ENCODE measurements at regions not wholly inside any gene's neighbourhood (a gene's known extent, or its start where the extent isn't known, plus 50 kb on each side); places are given as distances from the start of the nearest gene placed in this dataset.

DNA sequence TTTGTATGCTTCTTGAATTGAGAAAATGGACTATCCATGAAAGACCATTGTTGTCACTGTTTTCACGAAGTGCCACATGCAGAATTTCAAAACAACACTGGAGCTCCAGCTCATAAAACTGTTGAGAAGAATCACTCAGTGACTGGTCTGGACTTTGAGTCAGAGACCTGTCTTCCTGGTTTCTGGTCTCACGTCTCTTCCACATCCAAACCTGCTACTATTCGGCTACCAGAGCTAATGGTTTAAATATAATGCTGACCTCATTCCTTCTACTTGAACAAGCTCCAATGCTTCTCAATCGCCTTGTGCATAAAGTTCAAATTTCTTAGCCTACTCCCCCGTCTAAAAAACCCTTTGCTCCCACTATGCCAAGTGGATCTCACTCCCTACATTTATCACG lies 227.9 kb upstream of the NR2F2 start:
- TF ChIP-seq ETV6 (CRISPR knock-in tag; conservative IDR thresholded peaks at IDR 0.05) (no peak), MXI1 (IDR thresholded peaks at IDR 0.05; ENCODE audit: borderline replicate concordance, low read depth, low read length) (no peak), EZH2 (conservative IDR thresholded peaks at IDR 0.05; ENCODE audit: low read depth, low read length) (no peak), REST (IDR thresholded peaks at IDR 0.05; ENCODE audit: borderline replicate concordance in 1 of 2, low read depth in 1 of 2, low read length in 2 of 2) (no peak), TARDBP (CRISPR knock-in tag; IDR thresholded peaks at IDR 0.05) (no peak), KLF16 (CRISPR knock-in tag; IDR thresholded peaks at IDR 0.05) (no peak), ZFX (CRISPR knock-in tag; IDR thresholded peaks at IDR 0.05; ENCODE audit: low read depth) (no peak), TBP (CRISPR knock-in tag; IDR thresholded peaks at IDR 0.05) (no peak), RBM39 (IDR thresholded peaks at IDR 0.05; ENCODE audit: low read depth, low read length, poor library complexity, severe bottlenecking) (no peak)
- TF ChIP-seq, protein P1, sequence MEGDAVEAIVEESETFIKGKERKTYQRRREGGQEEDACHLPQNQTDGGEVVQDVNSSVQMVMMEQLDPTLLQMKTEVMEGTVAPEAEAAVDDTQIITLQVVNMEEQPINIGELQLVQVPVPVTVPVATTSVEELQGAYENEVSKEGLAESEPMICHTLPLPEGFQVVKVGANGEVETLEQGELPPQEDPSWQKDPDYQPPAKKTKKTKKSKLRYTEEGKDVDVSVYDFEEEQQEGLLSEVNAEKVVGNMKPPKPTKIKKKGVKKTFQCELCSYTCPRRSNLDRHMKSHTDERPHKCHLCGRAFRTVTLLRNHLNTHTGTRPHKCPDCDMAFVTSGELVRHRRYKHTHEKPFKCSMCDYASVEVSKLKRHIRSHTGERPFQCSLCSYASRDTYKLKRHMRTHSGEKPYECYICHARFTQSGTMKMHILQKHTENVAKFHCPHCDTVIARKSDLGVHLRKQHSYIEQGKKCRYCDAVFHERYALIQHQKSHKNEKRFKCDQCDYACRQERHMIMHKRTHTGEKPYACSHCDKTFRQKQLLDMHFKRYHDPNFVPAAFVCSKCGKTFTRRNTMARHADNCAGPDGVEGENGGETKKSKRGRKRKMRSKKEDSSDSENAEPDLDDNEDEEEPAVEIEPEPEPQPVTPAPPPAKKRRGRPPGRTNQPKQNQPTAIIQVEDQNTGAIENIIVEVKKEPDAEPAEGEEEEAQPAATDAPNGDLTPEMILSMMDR (CRISPR knock-in tag; IDR thresholded peaks at IDR 0.05) = no peak
- TF ChIP-seq, protein P2, sequence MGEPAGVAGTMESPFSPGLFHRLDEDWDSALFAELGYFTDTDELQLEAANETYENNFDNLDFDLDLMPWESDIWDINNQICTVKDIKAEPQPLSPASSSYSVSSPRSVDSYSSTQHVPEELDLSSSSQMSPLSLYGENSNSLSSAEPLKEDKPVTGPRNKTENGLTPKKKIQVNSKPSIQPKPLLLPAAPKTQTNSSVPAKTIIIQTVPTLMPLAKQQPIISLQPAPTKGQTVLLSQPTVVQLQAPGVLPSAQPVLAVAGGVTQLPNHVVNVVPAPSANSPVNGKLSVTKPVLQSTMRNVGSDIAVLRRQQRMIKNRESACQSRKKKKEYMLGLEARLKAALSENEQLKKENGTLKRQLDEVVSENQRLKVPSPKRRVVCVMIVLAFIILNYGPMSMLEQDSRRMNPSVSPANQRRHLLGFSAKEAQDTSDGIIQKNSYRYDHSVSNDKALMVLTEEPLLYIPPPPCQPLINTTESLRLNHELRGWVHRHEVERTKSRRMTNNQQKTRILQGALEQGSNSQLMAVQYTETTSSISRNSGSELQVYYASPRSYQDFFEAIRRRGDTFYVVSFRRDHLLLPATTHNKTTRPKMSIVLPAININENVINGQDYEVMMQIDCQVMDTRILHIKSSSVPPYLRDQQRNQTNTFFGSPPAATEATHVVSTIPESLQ (CRISPR knock-in tag; conservative IDR thresholded peaks at IDR 0.05) = no peak
